OCI-LY1 (cell line): ENCODE measurements at regions not wholly inside any gene's neighbourhood (a gene's known extent, or its start where the extent isn't known, plus 50 kb on each side); places are given as distances from the start of the nearest gene placed in this dataset.

ENCODE experiments used
- H2AFZ ChIP-seq: fragments of 200-600 bp; sonication (generic), shearing (Covaris generic); 2 replicates; pipeline ENCODE4 v1.6.0; 2014; ENCODE audit warnings: antibody characterized with exemption, mild to moderate bottlenecking, low read length
- H3F3A ChIP-seq: fragments of 200-600 bp; sonication (generic), shearing (Covaris generic); 2 replicates; pipeline ENCODE4 v1.6.0; 2014; ENCODE audit warnings: mild to moderate bottlenecking, antibody characterized with exemption, low read length, moderate library complexity; ENCODE audit not compliant: insufficient read depth
- H3K27ac ChIP-seq: fragments of 200-600 bp; sonication (generic); 2 replicates; pipeline ENCODE4 v1.5.1; 2014; ENCODE audit warnings: low read length, mixed run types, mild to moderate bottlenecking, low read depth; ENCODE audit not compliant: poor library complexity, severe bottlenecking
- H3K27me3 ChIP-seq: fragments of 200-600 bp; sonication (generic); 2 replicates; pipeline ENCODE4 v1.6.0; 2014; ENCODE audit warnings: antibody characterized with exemption, mild to moderate bottlenecking, low read length, moderate library complexity; ENCODE audit not compliant: insufficient read depth
- H3K36me3 ChIP-seq: fragments of 200-600 bp; sonication (generic); 2 replicates; pipeline ENCODE4 v1.6.1; 2014; ENCODE audit warnings: mild to moderate bottlenecking, antibody characterized with exemption, low read length, moderate library complexity, mixed read lengths; ENCODE audit not compliant: insufficient read depth
- H3K4me1 ChIP-seq: fragments of 200-600 bp; sonication (generic); 2 replicates; pipeline ENCODE4 v1.5.1; 2014; ENCODE audit warnings: mild to moderate bottlenecking, low read length, moderate library complexity; ENCODE audit not compliant: insufficient read depth, severe bottlenecking
- H3K4me2 ChIP-seq: fragments of 200-600 bp; sonication (generic), shearing (Covaris generic); 2 replicates; pipeline ENCODE4 v1.6.1; 2014; ENCODE audit warnings: low read length
- H3K4me3 ChIP-seq: fragments of 200-600 bp; sonication (generic); 2 replicates; pipeline ENCODE4 v1.5.1; 2014; ENCODE audit warnings: low read length, low read depth, mild to moderate bottlenecking, mixed read lengths; ENCODE audit not compliant: poor library complexity, severe bottlenecking
- H3K79me2 ChIP-seq: fragments of 200-600 bp; shearing (Covaris generic); 2 replicates; pipeline ENCODE4 v1.6.1; 2016; ENCODE audit warnings: mixed run types, low read length, mixed read lengths; ENCODE audit not compliant: insufficient read depth
- H3K9ac ChIP-seq: fragments of 200-600 bp; sonication (generic), shearing (Covaris generic); 2 replicates; pipeline ENCODE4 v1.6.1; 2014; ENCODE audit warnings: mild to moderate bottlenecking, low read length, mixed read lengths
- H3K9me2 ChIP-seq: fragments of 200-600 bp; sonication (generic), shearing (Covaris generic); 2 replicates; pipeline ENCODE4 v1.6.1; 2014; ENCODE audit warnings: low read depth, mild to moderate bottlenecking, low read length, mixed read lengths
- H3K9me3 ChIP-seq: fragments of 200-600 bp; shearing (Covaris generic); 2 replicates; pipeline ENCODE4 v1.6.1; 2014; ENCODE audit warnings: low read length, mixed read lengths
- H4K20me1 ChIP-seq: fragments of 200-600 bp; sonication (generic), shearing (Covaris generic); 2 replicates; pipeline ENCODE4 v1.6.0; 2016; ENCODE audit warnings: mild to moderate bottlenecking, low read length; ENCODE audit not compliant: insufficient read depth
- CTCF ChIP-seq: fragments of 200-600 bp; sonication (generic), shearing (Covaris generic); IDR thresholded peaks from 2 replicates; pipeline ENCODE4 v1.5.1; 2017; ENCODE audit warnings: mild to moderate bottlenecking, antibody characterized with exemption, low read length, moderate library complexity, mixed read lengths
- EZH2 ChIP-seq: fragments of 200-600 bp; sonication (generic), shearing (Covaris generic); IDR thresholded peaks from 2 replicates; pipeline ENCODE4 v1.8.0; 2017; ENCODE audit warnings: borderline replicate concordance, mixed run types, mild to moderate bottlenecking, antibody characterized with exemption, low read length, moderate library complexity, mixed read lengths

- Histone ChIP-seq H3K9me2 (no peaks in the 10 kb centered on the region), H3K4me2 (no peak overlapping the region), H3K4me3 (no peak overlapping the region), H3K27ac (no peak overlapping the region), H3K9me3 (no peaks in the 10 kb centered on the region), H3F3A (no peaks in the 10 kb centered on the region), H4K20me1 (no peaks in the 10 kb centered on the region), H3K4me1 (no peaks in the 10 kb centered on the region), H2AFZ (no peak overlapping the region), H3K9ac (no peak overlapping the region), H3K79me2 (no peaks in the 10 kb centered on the region), H3K27me3 (no peaks in the 10 kb centered on the region), H3K36me3 (no peaks in the 10 kb centered on the region)
- TF ChIP-seq EZH2 (no peak), CTCF (no peak)
Measured at GRCh38 chr3:150330174-150330573, 77.9 kb upstream of the TSC22D2 start.

GRCh38 chr3:150329408-150329807, 78.7 kb upstream of the TSC22D2 start:
- H3K27me3 ChIP-seq = no peaks in the 10 kb centered on the region
- H3K4me2 ChIP-seq = no peak overlapping the region
- H3K9ac ChIP-seq = no peak overlapping the region
- H3K4me1 ChIP-seq = no peaks in the 10 kb centered on the region
- H3K9me2 ChIP-seq = no peaks in the 10 kb centered on the region
- no peaks in the 10 kb centered on the region for H3K79me2 ChIP-seq
- H3K9me3 ChIP-seq = no peaks in the 10 kb centered on the region
- no peak overlapping the region for H3K27ac ChIP-seq
- no peak overlapping the region for H2AFZ ChIP-seq
- TF ChIP-seq EZH2 = no peak
- TF ChIP-seq CTCF = no peak
- no peak overlapping the region for H3K4me3 ChIP-seq
- H4K20me1 ChIP-seq = no peaks in the 10 kb centered on the region
- H3F3A ChIP-seq = no peaks in the 10 kb centered on the region
- H3K36me3 ChIP-seq = no peaks in the 10 kb centered on the region

- no peaks in the 10 kb centered on the region for H3K79me2 ChIP-seq
- no peak overlapping the region for H3K9ac ChIP-seq
- H3K9me3 ChIP-seq = no peaks in the 10 kb centered on the region
- H3K4me2 ChIP-seq = no peak overlapping the region
- no peak overlapping the region for H3K27ac ChIP-seq
- TF ChIP-seq CTCF = no peak
- TF ChIP-seq EZH2 = no peak
- no peaks in the 10 kb centered on the region for H3K4me1 ChIP-seq
- no peaks in the 10 kb centered on the region for H3K27me3 ChIP-seq
- H2AFZ ChIP-seq = no peak overlapping the region
- H3K4me3 ChIP-seq = no peak overlapping the region
- no peaks in the 10 kb centered on the region for H3K9me2 ChIP-seq
- H4K20me1 ChIP-seq = no peaks in the 10 kb centered on the region
- H3K36me3 ChIP-seq = no peaks in the 10 kb centered on the region
- no peaks in the 10 kb centered on the region for H3F3A ChIP-seq
Measured at GRCh38 chr3:150328654-150329040, 79.5 kb upstream of the TSC22D2 start.
